ENCODE measurements at regions not wholly inside any gene's neighbourhood (a gene's known extent, or its start where the extent isn't known, plus 50 kb on each side); places are given as distances from the start of the nearest gene placed in this dataset.

GRCh38 chr12:70982991-70983390 is 62.5 kb upstream of the PTPRR start:
- intact Hi-C loops (cut with DNase I): no loop called here
- H3K4me3 ChIP-seq: no peak overlapping the region
- H3K27me3 ChIP-seq: no peaks in the 10 kb centered on the region
- H3K36me3 ChIP-seq (replicated peaks in 1 of 2): no peaks in the 10 kb centered on the region
- H3K27ac ChIP-seq: no peak overlapping the region
- no peak for TF ChIP-seq POLR2A (IDR thresholded peaks at IDR 0.05)
- TF ChIP-seq, protein P1, sequence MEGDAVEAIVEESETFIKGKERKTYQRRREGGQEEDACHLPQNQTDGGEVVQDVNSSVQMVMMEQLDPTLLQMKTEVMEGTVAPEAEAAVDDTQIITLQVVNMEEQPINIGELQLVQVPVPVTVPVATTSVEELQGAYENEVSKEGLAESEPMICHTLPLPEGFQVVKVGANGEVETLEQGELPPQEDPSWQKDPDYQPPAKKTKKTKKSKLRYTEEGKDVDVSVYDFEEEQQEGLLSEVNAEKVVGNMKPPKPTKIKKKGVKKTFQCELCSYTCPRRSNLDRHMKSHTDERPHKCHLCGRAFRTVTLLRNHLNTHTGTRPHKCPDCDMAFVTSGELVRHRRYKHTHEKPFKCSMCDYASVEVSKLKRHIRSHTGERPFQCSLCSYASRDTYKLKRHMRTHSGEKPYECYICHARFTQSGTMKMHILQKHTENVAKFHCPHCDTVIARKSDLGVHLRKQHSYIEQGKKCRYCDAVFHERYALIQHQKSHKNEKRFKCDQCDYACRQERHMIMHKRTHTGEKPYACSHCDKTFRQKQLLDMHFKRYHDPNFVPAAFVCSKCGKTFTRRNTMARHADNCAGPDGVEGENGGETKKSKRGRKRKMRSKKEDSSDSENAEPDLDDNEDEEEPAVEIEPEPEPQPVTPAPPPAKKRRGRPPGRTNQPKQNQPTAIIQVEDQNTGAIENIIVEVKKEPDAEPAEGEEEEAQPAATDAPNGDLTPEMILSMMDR (IDR thresholded peaks at IDR 0.05): no peak
- no peaks in the 10 kb centered on the region for H3K9me3 ChIP-seq (replicated peaks in 1 of 3)
- no peaks in the 10 kb centered on the region for H3K4me1 ChIP-seq (replicated peaks in 1 of 2)
- 57 to 70% (median 64%) methylated on average over 2 of the region's 2 CpGs for WGBS, 4 donors
- DNase-seq: no peak

- intact Hi-C loops (cut with DNase I): no loop called here
- DNase-seq: no peak
- Histone ChIP-seq H3K4me1 (replicated peaks in 1 of 2) (no peaks in the 10 kb centered on the region), H3K9me3 (replicated peaks in 1 of 3) (no peaks in the 10 kb centered on the region), H3K4me3 (no peak overlapping the region), H3K36me3 (replicated peaks in 1 of 2) (no peaks in the 10 kb centered on the region), H3K27me3 (no peaks in the 10 kb centered on the region), H3K27ac (no peak overlapping the region)
- TF ChIP-seq, protein P1 (IDR thresholded peaks at IDR 0.05): no peak
- no peak for TF ChIP-seq POLR2A (IDR thresholded peaks at IDR 0.05)
- WGBS, 4 donors: 69 to 80% (median 73%) methylated on average over 2 of the region's 2 CpGs
Measured at GRCh38 chr12:70982286-70982685, 61.7 kb upstream of the PTPRR start.

DNA sequence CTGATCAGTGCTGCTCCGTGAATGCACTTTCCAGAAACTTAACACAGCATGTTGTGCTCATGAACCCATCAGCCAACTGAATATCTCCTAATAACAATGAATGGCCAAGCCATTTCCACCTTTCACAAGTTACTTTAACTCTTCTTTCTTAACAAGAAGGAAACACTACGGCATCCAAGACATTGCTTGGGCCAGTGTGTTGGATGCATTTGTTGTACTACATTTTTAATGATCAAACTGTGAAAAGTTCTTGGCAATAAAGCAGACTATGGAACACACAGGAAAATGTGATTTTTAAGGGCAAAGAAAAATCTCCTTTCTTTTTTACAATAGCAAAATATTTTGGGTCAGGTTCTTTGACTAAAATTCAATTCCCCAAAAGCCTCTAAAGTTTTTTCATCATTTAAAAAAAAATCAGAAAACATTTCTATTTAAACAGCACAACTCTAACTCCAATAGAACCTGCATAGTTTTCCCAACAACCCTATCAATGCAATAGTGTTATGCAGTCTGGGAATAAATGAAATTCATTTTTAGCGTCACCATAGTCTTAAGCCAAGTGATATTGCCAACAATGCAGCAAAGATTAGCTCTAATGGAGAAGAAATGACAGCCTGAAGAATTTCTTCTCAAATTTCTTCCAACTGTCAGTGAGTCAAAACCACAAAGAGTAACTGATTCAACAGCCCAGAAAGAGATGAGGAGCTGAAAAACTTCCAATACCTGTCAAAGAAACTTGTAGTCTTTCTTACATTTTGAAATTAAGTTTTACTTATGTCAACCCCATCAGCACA is 50.7 kb upstream of the PTPRR start:
- intact Hi-C loops (cut with DNase I): no loop called here

More for the DNA sequence above, 50.7 kb upstream of the PTPRR start:
- Histone ChIP-seq H3K27ac (no peak overlapping the region), H3K4me1 (replicated peaks in 1 of 2) (no peaks in the 10 kb centered on the region), H3K4me3 (no peak overlapping the region), H3K27me3 (no peaks in the 10 kb centered on the region), H3K9me3 (replicated peaks in 1 of 3) (no peaks in the 10 kb centered on the region), H3K36me3 (replicated peaks in 1 of 2) (no peaks in the 10 kb centered on the region)
- DNase-seq: no peak
- 73 to 88% (median 80%) methylated on average over 3 of the region's 3 CpGs for WGBS, 4 donors
- TF ChIP-seq, protein P1 (IDR thresholded peaks at IDR 0.05): no peak
- TF ChIP-seq POLR2A (IDR thresholded peaks at IDR 0.05): no peak

Measured in adrenal gland (tissue), 9 donors.